HG02970 (cell line): ENCODE measurements at regions not wholly inside any gene's neighbourhood (a gene's known extent, or its start where the extent isn't known, plus 50 kb on each side); places are given as distances from the start of the nearest gene placed in this dataset.
A peak's percentile ranks its signal among the peaks of the same experiment; 100 is the strongest.

ENCODE experiments used
- ATAC-seq: cut with Tn5 transposase; IDR thresholded peaks from one replicate; pipeline ENCODE4 v1.9.1; 2021; ENCODE audit warnings: mild to moderate bottlenecking, moderate library complexity, moderate number of reproducible peaks; ENCODE audit not compliant: unreplicated experiment, low FRiP score

DNA sequence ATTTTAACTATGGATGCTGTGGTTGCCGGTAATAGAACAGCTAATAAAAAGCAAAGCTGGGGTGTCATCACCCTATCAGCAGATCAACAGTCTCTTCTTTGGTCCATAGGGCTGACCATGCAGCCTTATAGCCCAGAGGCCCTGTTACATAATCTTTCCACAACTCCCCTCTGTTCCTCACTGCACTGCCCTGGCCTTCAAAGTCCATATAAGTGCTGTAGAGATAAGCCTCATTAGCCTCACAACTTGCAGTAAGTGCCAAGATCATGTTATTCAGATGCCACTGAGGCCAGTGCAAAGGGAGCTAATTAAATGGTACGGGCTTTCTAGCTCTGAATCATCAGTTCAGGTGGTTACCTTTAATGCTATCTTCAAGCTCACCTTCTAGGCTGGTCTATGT lies 89.7 kb upstream of the CXCR4 start:
- ATAC-seq, result peak; percentile 13

DNA sequence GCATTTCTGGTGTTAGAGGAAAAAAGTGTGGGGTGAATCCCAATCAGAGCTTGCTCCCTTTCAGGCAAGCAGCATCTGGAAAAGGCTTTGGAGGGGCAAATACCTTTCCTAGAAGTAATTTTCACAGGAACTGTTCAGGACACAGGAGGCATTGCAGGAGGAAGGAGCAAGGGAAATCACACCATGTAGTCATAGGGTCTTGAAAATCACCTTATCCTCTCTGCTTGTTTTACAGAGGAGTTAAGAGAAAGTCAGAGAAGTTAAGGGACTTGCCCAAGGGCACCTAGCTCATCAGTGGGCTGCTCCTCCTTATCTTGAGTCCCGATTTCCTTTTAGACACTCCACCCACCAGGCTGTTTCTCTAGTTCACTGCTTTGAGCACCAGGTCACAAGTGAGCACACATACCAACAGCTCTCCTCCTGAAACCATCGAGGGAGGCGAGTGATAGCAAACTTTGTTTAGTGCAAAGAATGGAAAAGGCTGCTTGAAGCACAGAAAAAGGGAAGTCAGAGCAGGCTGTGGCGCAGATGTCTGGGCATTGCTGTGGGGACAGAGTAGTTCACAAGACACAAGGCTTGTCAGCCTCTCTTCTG lies 89.2 kb upstream of the CXCR4 start:
- peak; percentile 52 for ATAC-seq

DNA sequence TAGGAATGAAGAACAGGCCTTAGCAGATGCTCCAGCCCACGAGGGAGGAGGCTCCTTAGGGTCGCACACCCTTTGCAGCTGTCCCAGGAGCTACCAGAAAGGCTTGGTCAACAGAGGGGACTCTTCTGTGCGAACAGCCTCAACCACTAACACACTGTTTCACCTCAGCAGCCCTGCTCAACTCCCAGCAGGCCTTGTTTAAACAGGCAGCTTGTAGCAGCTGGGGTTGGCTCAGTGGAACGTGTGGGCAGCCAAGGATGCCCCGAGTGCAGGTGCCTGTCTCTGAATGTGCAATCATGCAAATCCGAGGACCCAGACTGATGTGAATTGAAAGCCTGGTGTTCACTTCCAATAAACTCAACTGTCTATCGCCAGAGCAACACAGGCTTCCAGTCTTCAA lies 88.7 kb upstream of the CXCR4 start:
- peak; percentile 82 for ATAC-seq

DNA sequence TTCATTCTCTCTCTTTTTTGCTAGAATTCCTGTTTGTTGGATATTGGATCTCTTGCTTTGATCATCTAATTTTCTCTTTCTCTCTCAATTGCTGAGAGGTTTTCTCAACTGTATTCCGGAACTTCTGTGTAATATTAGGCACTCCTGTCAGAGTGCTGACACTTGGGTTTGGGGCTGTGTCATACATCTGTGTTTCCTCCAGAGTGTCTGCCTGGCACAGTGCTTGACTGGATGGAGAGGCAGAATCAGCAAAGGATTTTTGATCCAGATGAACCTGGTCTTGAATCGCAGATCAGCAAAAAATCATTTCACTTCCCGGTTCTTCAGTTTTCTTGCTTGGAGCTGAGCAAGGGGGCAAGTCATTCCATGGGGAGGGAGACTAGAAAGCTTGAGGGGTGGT lies 87.7 kb upstream of the CXCR4 start:
- ATAC-seq, result no peak

DNA sequence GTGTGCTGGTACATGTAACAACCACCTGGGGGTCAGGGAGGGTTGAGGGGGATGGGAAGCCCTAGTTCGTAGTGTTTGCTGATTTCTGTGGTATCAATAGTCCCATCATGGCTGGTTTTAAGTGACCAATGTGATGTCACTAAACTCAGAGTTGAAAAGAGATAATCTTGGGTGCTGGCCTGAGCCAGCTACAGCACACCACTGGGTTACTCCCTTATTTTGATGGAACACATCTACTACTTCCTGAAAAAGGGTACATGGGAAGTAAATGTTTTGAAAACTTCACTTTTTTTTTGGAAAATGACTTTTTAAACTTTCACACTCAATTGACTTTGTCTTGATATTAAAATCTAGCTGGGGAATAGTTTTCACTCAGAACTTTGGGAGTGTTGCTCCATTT lies 87.0 kb upstream of the CXCR4 start:
- no peak for ATAC-seq

DNA sequence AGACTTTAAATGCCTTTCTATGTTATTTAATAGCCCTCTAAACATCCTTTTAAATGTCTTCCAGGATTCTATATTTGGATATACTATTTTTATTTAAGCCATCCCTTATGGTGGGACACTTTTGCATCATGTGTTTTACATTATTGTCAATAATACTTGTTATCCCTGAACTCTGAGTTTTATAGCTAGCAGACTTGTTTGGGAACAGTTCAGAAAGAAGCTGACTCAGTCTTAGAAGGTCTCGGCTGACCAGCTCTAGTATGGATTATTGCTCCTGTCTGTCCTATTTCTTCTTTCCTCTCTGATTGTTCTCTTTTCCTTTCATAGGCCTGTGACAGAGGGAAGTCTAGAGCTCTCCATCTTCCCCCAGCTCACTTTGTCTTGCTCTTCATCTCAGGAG lies 77.3 kb upstream of the CXCR4 start:
- ATAC-seq, result no peak

DNA sequence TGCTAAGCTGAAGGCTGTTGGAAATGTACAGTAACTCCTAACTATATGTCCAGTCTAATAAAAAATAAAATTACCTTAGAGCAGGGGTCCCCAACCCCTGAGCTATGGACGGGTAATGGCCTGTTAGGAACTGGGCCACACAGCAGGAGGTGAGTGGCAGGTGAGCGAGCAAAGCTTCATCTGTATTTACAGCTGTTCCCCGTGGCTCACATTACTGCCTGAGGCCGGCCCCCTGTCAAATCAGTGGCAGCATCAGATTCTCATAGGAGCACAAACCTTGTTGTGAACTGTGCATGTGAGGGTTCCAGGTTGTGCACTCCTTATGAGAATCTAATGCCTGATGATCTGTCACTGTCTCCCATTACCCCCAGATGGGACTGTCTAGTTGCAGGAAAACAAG lies 73.1 kb upstream of the CXCR4 start:
- no peak for ATAC-seq

DNA sequence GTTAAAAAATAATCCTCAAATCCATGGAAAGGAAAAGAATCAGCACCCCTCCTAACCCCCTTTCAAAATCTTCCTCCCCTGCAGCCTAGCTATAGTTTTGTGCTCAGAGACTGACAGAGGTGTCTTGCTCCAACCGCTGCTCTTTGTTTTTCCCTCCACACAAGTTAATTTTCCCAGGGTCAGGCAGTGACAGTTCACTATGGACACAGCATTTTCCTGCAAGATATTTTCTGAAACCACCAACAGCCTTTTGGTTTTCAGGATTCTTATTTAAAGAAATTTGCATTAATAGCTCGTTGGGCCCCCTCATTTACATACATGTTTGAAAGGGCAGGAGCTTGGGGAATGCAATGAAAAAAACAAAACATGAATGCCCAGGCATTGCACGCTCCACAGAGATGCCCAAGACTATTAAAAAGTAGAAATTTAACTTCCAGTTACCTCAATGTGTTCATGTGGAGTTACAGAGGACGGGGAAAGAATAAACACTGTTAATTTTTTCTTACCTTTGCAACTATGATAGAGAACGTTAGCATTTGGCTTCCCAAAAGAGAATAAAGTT lies 71.4 kb upstream of the CXCR4 start:
- ATAC-seq, result no peak

DNA sequence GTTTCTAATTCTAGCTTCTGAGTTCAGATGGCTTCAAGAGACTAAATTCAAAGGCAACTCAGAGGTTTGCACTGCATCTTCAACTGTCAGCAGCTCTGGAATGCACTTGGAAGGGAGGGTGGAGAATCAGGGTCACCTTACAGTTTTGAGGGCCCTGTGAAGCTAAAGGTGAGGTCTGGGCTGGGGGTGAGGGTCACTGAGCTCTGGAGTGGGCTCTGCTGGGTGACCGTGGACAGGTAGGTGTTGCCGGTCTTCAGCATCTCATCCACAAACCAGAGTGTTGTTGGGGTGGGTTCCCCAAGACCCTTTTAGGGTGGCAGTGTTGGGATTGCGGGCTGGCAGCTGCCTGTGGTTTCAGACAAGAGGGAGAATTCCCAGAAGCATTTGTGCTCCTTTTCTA lies 70.1 kb upstream of the CXCR4 start:
- no peak for ATAC-seq

DNA sequence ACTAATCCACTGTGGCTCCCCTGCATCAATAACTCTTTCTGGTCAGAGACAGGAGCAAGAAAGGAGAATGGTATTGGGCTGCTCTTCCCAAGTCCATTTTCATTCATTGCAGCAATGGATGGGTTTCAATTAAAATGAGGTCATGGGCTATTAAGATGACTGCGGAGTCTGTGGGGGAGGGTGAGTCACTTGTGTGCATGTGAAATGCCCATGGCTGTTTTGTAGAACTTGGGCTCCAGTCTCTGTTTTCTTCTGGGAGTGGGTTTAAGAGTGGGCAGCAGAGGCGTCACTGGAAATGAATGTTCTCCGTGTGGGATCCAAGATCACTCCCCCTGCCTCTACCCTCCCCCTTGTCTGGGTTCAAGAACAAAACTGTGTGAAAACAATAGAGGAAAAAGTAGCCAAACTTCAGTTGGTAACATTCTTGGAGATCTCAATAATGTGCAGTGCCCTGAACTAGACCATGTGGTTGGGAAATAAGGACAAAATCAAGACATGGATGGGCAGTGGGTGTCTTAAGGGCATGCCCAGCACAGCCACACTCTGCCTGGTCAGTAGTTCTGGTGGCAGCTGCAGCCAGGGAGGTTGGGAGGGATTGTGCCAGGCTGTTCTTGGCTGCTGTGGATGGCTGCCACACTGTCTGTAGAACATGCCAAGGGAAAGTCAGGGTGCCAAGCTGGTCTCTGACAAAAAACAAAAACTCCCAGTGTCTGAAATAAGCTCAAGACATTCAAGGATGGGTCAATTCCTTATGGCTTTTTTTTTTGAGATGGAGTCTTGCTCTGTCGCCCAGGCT lies 68.2 kb upstream of the CXCR4 start:
- ATAC-seq, result no peak

DNA sequence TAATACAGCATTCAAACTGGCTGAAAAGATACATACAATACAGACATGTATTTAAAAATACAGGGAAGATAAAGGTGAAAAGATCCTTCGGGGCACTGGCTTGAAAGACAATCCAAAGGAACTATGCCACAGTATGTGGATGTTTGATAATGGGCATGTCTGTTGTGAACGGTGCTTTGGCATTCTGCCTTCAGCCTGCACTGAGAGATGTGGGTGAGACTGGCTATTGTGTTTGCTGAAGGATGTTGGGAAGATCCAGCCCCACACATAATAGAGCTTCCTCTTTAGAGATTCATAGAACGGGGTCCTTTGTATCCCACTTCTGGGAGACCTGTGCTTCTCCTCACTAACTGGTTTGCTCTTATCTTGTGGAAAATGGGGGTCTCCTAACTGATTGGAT lies 65.1 kb upstream of the CXCR4 start:
- ATAC-seq, result no peak

DNA sequence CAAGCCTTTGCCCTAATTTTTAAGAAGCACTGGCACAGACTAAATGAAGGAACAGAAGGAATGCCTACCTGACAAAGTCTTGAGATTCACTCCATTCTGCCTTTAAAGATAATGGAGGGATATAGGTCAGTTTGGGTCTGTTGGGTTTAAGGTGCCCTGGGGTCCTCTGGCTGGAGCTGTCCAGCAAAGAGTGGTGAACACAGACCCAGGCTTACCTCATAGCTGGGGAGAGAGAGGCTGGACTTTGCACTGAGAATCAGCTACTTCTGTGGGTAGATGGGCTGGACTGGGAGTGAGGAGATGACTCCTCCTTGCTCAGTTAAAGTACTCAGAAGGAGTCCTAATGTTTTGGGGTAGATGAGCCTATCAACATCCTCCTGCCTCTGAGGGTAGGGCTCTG lies 64.4 kb upstream of the CXCR4 start:
- ATAC-seq, result no peak

DNA sequence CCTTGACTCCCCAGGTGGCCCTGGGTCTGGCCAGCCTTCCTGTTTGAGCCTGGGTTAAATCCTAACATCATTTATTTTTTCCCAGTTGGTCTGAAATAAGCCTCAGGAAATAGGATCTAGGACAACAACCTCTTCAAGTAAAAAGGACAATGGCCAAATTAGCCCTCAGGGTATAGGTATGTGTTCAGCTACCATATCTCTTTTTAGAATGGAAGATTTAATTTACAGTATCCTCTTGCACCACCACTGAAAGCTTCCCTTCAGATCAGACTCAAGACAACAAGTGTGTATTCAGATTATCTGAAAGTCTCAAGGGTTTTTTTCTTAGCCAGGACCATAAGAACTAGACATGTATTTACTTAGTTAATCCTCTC lies 61.6 kb upstream of the CXCR4 start:
- ATAC-seq, result no peak

DNA sequence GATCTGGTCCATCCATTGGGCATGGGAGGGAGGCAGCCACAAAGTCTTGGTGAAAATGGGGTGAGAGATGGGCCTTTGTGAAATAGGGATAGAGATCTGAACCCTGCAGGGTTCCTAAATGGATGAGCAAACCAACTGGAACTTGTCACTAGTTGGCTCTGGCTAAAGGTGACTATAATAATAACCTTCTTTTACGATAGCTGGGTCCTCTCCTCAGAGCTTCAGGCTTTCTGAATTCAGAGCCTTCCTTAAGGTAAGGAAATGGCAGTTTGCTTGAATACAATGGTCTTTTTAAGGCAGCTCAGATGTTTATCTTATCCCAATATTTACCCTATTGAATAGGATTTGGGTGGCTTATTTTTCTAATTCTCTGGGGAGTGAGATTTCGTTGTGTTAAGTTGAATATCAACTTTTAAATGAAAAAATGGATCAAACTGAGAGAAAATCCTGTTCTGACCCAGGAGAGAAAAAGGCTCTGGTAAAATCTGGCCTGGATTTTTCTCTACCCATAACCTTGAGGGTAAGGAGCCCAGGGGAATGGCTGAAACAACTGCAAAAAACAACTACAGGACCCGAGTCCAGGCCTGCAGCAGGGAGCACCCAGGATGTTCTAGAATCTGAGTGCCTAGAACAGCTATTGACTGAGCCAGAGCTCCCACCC lies 61.1 kb upstream of the CXCR4 start:
- ATAC-seq, result no peak

DNA sequence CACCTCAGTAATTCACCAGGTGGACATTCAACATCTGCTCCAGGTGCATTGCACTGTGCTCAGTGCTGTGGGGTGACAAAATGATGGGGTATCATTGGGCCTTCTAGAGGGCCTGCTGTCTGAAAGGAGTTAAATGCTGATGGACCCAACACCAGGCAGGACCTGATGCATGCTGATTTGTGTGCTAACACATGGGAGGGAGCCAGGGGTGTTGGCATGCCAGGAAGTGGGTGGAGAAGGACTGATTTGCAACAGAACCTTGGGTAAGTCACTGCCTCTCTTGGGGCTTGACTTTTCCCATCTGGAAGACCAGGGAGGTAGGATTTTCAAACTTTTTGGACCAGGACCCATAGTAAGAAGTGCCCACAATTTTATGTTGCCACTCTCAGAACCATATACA lies 57.9 kb upstream of the CXCR4 start:
- ATAC-seq, result no peak

DNA sequence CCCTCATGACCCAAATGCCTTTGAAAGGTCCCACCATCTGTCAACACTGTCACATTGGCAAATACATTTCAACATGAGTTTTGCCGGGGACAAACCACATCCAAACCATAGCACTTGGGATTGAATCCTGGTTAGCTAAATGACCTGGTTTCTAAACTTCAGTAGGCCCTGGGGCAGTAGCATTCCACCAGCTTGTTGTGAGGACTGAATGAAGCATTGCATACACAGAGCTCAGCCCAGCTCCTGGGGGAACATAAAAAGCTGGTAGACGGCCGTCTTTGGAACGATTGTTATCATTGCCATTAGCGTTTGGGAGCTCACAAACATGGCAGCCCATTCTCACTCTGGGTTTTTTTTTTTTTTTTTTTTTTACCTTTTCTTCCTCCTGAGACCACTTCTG lies 57.5 kb upstream of the CXCR4 start:
- ATAC-seq, result no peak

DNA sequence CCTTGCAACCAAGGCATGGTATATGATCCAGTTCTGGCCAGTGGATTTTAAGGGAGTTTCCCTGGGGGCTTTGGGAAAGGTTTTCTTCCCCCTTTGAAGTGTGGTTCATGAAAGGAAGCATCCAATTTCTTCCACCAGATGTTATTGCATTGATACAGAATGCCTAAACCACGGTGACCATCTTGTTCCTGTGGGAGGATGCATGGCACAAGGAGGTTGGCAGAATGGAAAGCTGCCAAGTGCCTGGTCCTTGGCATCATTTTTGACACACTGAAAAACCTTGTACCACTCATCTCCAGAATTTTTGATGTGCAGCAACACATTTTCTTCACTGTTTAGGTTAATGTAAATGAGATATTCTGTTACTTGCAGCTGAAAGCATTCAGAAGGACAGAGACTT lies 55.2 kb upstream of the CXCR4 start:
- no peak for ATAC-seq

DNA sequence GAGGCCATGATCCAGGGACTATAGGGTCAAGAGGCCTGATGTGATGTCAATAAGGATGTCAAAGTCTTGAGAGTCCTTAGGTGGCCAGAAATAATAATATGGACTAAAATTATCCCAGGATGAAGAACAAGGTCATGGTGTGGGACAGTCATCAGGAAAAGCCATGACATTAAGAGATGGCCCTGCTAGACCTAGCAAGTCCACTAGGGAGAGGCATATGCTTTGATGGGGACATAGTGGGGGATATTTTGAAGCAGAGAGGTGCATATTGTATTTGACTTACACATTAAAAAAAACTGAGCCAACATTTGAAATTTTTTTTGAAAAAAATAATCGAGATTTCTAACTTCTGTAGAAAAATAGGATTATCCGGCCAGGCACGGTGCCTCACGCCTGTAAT lies 53.3 kb upstream of the CXCR4 start:
- no peak for ATAC-seq

DNA sequence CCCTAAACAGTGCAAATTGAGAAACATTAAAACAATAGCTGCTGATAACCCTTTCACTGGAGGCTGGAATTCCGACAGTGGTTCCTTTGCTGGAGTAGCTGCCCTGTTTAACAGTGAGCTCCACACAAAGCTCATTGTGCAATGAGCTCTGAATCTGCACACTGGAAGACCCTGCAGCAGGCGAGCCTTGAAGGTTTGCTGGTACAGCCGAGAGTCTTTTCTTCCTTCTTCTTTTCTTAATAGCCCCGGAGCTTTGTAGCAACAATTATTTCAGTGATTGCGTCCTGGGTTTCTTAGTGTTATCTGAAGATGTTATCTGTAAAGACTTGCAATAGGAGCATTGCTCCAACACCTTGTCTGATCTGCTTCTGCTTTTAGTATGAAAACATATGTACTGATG lies 50.8 kb upstream of the CXCR4 start:
- ATAC-seq, result no peak

DNA sequence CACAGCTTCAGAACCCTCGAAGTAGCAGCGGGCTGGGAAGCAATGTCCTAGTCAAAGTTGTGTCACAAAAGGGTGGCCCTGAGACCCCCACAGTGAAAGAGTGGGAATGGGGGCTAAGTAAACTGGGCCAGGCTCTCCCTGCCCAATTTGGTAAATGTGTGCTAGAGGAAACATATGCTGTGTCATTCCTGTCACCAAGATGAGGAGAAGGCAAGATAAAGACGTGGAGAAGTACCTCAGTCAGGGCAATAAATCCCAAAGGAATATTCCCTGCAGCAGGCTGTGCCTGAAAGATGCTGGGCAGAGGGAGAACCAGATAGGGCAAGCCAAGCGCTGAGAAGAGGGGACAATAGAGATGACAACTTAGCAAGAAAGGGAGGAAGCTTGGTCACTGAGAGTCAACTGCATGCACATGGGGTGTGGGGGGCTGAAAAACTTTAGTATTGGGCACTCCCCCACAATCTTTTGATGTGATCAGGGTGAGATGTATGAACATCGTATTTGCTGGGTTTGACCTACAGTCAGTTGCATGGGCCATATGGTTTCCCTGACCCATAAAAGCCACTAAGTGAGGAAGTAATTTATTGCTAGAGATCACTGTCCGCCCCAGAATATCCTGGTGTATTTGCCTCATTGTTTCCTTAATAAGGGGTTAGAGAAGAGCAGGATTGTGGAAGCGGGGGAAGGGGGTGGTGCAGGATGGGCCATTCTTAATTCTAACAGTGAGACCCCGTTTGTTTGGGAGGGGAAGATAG lies 49.9 kb upstream of the CXCR4 start:
- ATAC-seq, result no peak
